ENCODE measurements at regions not wholly inside any gene's neighbourhood (a gene's known extent, or its start where the extent isn't known, plus 50 kb on each side); places are given as distances from the start of the nearest gene placed in this dataset.

- DNase-seq: no peak
These were observed 274.1 kb downstream of the CLIC5 start for GRCh38 chr6:45741437-45742171.

DNA sequence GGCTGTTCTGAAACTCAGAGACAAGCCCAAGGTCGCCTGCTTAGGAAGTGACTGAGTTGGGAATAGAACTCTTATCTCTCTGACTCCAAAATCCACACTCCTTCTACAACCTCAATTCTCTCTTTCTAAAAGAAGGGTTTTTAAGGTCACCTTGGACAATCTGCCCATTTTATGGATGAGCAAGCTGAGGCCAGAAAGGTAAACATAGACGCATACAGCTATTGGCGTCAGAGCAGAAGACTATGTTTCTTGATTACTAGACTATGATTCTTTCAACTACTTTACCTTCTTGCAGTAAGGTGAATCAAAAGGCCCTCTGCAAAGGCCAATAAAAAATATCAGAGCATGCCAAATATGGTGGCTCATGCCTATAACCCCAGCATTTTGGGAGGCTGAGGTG is 276.6 kb downstream of the CLIC5 start:
- no peak for DNase-seq

DNA sequence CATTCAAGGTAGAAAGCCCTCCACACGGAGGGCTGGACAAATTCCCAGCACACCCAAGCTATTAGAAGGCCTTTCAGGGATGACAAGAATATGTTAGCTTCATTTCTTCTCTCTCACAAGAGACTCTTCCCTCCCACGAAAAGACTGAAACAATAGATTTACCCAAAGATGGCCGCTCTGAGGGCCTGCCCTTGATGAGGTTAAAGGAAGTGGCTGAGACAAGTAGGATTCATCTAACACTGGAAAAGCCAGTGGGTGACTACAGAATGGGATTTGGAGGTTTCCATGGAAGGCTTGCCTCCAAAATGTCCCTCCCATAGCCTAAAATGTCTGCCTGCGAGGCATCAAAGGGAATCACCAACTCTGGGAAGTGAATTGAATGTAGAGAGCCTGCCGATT is 277.6 kb downstream of the CLIC5 start:
- no peak for DNase-seq

- DNase-seq: no peak
These were observed 278.2 kb downstream of the CLIC5 start for GRCh38 chr6:45737331-45738056.

GRCh38 chr6:45736134-45736533 is 279.5 kb downstream of the CLIC5 start:
- no peak for DNase-seq

GRCh38 chr6:45732731-45733130 is 282.9 kb downstream of the CLIC5 start:
- no peak for DNase-seq

- DNase-seq: no peak
These were observed 285.4 kb downstream of the CLIC5 start for GRCh38 chr6:45730232-45730631.

GRCh38 chr6:45728674-45729073 is 287.0 kb downstream of the CLIC5 start:
- peak; percentile 76 for DNase-seq

GRCh38 chr6:45727819-45728449 is 287.7 kb downstream of the CLIC5 start:
- no peak for DNase-seq

DNA sequence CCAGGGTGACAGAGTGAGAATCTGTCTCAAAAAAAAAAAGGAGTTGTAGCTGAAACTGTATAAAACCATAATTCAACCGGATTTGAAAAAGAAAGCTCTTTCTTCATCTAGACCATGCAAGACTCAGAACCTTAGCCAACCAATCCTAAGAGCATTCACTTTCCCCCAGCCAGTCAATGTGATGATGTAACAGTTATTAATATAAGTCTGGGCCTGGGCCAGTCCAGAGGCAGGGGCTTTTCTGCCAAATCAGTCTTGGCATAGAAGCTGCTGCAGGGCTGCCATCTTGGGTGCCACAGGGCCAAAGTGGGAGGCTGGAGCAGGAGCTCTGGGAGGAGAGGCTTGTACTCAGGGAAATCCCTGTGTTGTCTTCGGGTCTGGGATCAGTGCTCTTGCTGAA is 288.4 kb downstream of the CLIC5 start:
- no peak for DNase-seq

DNA sequence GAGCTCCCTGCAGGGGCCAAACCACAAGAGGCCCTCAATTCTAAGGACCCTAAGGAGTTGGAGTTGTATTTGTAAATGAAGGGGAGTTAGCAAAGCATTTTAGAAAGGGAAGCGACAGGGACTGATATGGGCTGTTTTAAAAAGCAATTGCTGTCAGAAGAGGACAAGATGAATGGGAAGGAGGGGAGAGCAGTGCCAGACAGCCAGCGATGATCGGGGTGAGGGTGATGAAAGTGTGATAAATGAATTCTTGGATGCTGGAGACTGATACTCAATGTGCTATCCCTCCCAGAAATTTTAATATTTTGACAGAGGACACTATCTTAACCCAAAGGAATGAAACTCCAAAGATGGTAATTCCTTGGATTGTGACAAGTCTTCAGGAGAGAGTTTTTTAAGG is 289.2 kb downstream of the CLIC5 start:
- no peak for DNase-seq

DNA sequence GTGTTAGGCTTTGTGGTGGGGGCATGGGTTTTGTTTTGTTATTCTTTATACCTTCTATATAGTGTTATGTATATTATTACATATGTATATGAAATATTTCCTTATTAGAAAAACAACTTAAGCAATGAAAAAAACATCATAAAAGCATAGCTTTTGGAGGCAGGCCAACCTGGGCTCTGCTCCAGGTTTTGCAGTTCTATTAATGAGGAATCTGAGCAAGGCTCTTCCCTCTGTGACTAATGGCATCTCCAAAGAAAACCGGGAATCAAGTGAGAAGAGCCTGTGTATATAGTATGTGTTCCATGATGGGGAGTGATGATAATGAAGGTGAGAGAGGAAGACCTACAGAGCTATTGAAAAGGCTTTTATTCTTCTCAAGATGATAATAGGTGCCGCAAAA is 291.1 kb downstream of the CLIC5 start:
- DNase-seq: peak; percentile 95

- DNase-seq: no peak
These were observed 291.6 kb downstream of the CLIC5 start for GRCh38 chr6:45724027-45724426.

DNA sequence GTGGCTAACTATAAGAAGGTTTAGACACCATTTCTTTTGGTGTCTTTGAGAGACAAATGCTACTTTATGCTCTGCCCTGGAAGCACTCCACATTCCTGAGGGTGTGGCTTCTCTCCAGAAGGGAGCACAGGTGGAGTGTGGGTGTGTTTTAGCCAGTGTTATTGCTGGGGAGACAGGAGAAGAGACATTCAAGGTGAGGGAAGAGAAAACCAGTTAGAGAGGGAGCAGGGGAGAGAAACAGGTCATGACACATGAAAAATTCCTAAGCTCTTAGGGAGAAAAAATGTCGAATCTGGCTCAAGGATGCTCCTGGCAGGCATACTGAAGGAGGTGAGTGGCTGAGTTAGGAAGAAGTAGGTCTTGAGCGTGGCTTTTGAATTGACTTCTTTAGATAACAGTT is 292.8 kb downstream of the CLIC5 start:
- DNase-seq: peak; percentile 13

DNA sequence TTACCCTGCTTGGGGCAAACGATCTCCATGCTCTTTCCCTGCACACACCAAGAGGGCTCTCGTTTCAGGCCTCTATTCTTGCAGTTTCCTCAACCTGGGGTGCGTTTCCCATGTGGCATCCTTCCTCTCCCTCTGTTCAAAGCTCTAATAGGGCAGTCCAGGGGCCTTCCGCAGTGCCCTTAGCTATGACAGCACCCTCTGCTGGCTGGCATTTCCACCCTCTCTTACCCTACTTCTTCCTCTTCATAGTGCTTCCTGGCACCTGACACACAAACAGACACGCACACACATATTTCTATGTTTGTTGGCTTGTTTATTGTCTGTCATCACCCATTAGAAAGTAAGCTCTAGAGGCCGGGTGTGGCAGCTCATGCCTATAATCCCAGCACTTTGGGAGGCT is 294.0 kb downstream of the CLIC5 start:
- DNase-seq: no peak

- peak; percentile 88 for DNase-seq
These were observed 296.8 kb downstream of the CLIC5 start for GRCh38 chr6:45718871-45719270.

GRCh38 chr6:45718131-45718530 is 297.5 kb downstream of the CLIC5 start:
- peak; percentile 62 for DNase-seq

DNA sequence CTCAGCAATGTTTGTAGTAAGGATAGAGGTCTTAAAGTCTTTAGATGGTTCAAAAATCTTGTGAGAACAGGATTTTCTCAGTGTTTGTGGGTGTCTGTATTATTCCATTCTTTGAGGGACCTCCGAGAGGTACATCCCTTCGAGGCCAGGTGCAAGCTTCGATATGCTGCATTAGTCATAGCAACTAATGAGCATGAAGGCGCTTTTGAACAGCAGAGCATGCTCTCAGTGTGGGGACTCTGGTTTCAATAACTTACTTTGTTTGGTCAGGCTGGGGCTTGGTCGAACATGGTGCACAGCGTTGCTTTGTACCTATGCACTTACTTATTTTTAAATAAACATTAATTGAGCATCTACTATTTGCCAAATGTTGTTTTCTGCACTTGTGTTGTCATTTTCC is 297.9 kb downstream of the CLIC5 start:
- DNase-seq: no peak

DNA sequence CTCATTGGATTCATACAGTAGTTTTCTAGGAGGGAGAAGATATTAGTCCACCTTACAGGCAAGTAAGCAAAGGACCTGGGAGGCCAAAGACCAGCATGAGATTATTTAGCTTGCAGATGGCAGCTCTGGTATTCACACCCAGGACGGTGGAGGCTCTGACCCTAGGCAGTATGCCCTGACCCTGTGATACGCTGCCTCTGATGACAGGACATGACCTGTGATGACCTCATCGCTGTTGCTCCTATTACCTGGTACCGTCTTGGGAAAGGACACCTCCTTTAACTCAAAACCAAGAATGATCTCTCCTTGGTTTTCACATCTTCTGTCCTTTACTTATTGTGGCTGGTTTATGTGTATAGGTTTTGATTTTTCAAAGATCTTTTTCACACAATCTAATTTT is 298.6 kb downstream of the CLIC5 start:
- no peak for DNase-seq

GRCh38 chr6:45715508-45715803 is 300.2 kb downstream of the CLIC5 start:
- no peak for DNase-seq

DNA sequence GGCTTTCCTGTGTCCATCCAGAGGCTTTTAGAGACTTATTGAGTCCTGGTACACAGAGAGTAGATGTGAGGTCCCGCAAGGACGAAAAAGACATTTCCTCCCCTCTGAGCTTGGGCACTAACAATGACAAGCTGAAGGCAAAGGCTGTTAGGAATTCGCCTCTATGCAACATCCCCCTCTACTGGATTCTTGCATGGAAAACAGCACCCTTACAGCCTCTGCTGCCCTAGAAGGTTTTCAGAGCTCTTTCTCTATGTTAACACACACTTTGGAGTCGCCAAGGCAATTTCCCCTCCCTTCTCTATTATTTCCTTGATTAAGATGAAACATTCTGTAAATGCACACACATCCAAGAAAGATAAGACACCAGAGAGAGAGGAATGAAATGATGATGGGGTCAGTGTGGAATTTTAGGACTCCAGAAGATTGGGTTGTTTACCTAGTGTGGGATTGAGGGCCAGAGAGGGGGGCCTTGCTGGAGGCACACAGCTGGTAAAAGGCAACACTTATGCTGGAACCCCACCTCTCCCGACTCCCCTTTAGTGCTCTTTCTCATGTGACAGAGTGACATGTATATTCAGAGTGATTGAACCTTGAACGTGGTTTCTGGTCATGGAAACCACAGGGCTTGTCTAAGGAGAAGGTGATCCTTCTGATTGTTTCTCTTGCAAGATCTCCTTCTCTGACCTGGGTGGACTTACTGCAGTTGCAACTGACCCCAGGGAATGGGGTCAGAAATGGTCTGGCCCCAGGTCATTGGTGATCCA is 300.7 kb downstream of the CLIC5 start:
- DNase-seq: peak; percentile 92

- DNase-seq: peak; percentile 14
These were observed 301.5 kb downstream of the CLIC5 start for GRCh38 chr6:45714006-45714730.

All from fibroblast of skin of back (primary cell).